ENCODE measurements at regions not wholly inside any gene's neighbourhood (a gene's known extent, or its start where the extent isn't known, plus 50 kb on each side); places are given as distances from the start of the nearest gene placed in this dataset.
"Not testable (repeated sequence)": the region's sequence is repeated elsewhere in the genome, so short reads cannot be mapped to it uniquely, and the experiment has no call there.

DNA sequence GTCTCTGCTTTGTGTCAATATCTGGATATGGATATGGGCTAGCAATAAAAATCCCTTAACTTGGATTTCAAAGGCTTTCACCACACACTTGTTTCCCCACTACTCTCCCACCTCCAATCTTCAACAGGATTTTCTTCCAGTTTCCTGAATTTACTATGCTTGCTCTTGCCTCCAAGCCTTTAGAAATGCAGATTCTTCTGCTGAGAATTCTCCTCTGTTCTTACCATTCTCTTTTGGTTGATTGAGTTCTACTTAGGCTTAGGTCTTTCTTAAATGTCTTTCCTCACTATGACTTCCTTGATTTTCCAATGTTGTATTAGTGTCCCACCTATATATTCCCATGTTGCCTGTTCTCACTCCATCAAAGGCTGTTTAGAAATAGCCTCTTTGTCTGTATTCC lies 1502.4 kb upstream of the TENM4 start:
- Histone ChIP-seq H3K27ac (no peak overlapping the region), H3K27me3 (no peaks in the 10 kb centered on the region), H3K4me1 (no peaks in the 10 kb centered on the region), H3K4me3 (no peak overlapping the region), H3K36me3 (no peaks in the 10 kb centered on the region), H3K9me3 (no peaks in the 10 kb centered on the region)
- ATAC-seq (ENCODE audit: low FRiP score in 2 of 2) (no peak), DNase-seq (no peak)
- TF ChIP-seq POLR2A (IDR thresholded peaks at IDR 0.05): no peak
- no peak for TF ChIP-seq POLR2AphosphoS5 (IDR thresholded peaks at IDR 0.05)
- no peak for TF ChIP-seq EP300 (IDR thresholded peaks at IDR 0.05)
- TF ChIP-seq, protein P1, sequence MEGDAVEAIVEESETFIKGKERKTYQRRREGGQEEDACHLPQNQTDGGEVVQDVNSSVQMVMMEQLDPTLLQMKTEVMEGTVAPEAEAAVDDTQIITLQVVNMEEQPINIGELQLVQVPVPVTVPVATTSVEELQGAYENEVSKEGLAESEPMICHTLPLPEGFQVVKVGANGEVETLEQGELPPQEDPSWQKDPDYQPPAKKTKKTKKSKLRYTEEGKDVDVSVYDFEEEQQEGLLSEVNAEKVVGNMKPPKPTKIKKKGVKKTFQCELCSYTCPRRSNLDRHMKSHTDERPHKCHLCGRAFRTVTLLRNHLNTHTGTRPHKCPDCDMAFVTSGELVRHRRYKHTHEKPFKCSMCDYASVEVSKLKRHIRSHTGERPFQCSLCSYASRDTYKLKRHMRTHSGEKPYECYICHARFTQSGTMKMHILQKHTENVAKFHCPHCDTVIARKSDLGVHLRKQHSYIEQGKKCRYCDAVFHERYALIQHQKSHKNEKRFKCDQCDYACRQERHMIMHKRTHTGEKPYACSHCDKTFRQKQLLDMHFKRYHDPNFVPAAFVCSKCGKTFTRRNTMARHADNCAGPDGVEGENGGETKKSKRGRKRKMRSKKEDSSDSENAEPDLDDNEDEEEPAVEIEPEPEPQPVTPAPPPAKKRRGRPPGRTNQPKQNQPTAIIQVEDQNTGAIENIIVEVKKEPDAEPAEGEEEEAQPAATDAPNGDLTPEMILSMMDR (IDR thresholded peaks at IDR 0.05): no peak

DNA sequence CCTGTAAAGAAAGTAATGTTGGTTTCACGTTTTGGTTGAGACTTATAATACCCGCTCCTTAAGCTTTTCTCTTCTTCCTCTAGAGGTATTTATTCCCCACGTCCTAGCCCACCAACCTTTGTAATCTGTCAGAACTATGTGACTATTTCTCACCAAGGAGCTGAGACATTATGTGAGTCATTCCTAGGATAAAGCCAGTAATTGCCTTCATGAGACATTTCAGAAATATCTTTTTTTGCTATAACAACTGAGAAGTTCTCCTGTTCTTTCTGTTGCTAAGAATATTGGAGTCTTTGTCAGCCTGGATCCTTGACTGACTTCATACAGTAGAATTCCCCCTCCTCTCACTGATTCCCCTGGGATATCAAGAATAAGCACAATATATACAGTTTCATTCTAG lies 1497.0 kb upstream of the TENM4 start:
- H3K27ac ChIP-seq: no peak overlapping the region
- H3K27me3 ChIP-seq: no peaks in the 10 kb centered on the region
- no peaks in the 10 kb centered on the region for H3K9me3 ChIP-seq
- no peak for TF ChIP-seq POLR2AphosphoS5 (IDR thresholded peaks at IDR 0.05)
- TF ChIP-seq EP300 (IDR thresholded peaks at IDR 0.05): no peak
- TF ChIP-seq, protein P1 (IDR thresholded peaks at IDR 0.05): no peak
- no peak for TF ChIP-seq POLR2A (IDR thresholded peaks at IDR 0.05)
- no peak overlapping the region for H3K4me3 ChIP-seq
- WGBS, 2 donors: 77 to 82% methylated on average over 3 of the region's 3 CpGs
- H3K4me1 ChIP-seq: no peaks in the 10 kb centered on the region
- DNase-seq: no peak
- no peak for ATAC-seq (ENCODE audit: low FRiP score in 2 of 2)
- no peaks in the 10 kb centered on the region for H3K36me3 ChIP-seq

DNA sequence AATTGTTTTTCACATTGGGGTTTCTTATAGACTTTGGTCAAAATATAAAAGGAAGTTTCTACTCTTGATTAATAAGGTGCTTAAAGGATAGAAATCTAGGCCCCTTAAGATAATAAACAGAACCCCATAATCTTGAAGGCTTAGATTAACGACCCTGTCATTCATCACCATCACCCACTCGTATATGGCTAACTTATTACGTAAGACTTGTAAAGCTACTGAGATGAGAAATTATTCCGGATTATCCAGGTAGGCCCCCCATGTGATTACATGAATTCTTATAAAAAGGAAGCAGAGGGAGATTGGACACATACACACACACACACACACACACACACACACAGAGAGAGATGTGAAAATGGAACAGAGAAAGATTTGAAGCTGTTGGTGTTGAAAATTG lies 1489.2 kb upstream of the TENM4 start:
- Histone ChIP-seq H3K4me3 (no peak overlapping the region), H3K9me3 (no peaks in the 10 kb centered on the region), H3K4me1 (no peaks in the 10 kb centered on the region), H3K27me3 (no peaks in the 10 kb centered on the region), H3K36me3 (no peaks in the 10 kb centered on the region), H3K27ac (no peak overlapping the region)
- WGBS, 2 donors: 78 to 87% methylated on average over 4 of the region's 4 CpGs
- DNase-seq: no peak
- TF ChIP-seq EP300 (IDR thresholded peaks at IDR 0.05) (no peak), POLR2A (IDR thresholded peaks at IDR 0.05) (no peak), POLR2AphosphoS5 (IDR thresholded peaks at IDR 0.05) (no peak)
- no peak for ATAC-seq (ENCODE audit: low FRiP score in 2 of 2)

DNA sequence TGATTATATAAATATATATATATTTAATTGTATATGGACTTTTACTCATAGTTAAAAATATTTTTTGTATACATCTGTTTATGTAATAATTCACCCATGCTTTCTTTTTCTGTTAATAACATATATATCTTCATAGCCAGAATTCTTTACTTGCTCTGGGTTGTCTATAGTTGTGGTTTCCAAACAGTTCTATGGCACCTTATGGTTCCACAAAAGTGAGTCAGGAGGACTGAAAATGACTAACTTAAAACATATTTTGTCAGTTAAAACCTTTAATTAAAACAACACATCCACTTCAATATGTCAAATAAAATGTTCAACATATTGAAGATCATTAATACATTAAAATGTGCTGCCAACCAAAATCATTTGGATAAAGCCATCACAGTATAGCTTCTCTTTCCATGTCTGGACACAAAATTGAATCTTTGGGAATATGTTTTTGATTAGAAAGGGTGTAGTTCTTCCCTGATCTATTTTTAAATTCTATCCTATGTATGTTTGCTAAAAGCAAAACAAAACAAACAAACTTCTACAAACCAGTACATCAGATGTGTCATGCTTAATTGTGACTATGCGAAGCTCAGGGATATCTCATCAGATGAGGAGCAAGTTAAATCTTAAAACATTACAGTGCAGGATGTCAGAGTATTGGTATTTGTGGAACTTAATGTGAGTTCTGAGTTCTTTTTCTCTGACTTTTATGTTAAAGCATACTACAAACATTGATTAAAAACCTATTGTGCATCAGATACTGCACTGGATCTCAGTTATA lies 1488.4 kb upstream of the TENM4 start:
- no peak overlapping the region for H3K27ac ChIP-seq
- 83 to 92% methylated on average over 1 of the region's 1 CpG for WGBS, 2 donors
- H3K4me1 ChIP-seq: no peaks in the 10 kb centered on the region
- H3K36me3 ChIP-seq: no peaks in the 10 kb centered on the region
- no peaks in the 10 kb centered on the region for H3K9me3 ChIP-seq
- no peak overlapping the region for H3K4me3 ChIP-seq
- ATAC-seq (ENCODE audit: low FRiP score in 2 of 2) (no peak), DNase-seq (no peak)
- TF ChIP-seq POLR2A (IDR thresholded peaks at IDR 0.05): no peak
- TF ChIP-seq EP300 (IDR thresholded peaks at IDR 0.05): no peak
- no peak for TF ChIP-seq POLR2AphosphoS5 (IDR thresholded peaks at IDR 0.05)
- TF ChIP-seq, protein P1 (IDR thresholded peaks at IDR 0.05): no peak
- H3K27me3 ChIP-seq: no peaks in the 10 kb centered on the region

DNA sequence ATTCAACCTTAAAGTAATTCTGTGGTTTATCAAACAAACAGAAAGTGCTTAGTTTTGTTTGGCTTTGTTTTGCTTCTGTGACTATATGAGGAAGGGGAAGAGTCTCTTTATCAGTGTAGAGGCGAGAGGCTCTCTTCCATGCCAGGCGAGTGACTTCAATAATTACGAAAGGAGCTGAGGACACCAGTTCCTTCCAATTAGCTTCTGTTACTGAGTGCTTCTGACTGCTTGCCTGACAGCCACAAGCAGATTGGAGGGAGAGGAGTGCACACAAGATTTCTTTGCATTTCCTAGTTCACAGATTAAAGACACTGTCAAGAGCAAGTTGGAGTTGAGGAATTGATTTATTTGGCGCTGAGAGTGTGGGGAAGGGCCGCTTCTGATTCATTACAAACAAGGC lies 1484.5 kb upstream of the TENM4 start:
- TF ChIP-seq POLR2A (IDR thresholded peaks at IDR 0.05) (no peak), POLR2AphosphoS5 (IDR thresholded peaks at IDR 0.05) (no peak), EP300 (IDR thresholded peaks at IDR 0.05) (no peak)
- TF ChIP-seq, protein P1 (IDR thresholded peaks at IDR 0.05): no peak
- no peaks in the 10 kb centered on the region for H3K27me3 ChIP-seq
- H3K9me3 ChIP-seq: no peaks in the 10 kb centered on the region
- H3K27ac ChIP-seq: no peak overlapping the region
- H3K4me3 ChIP-seq: no peak overlapping the region
- DNase-seq (no peak), ATAC-seq (ENCODE audit: low FRiP score in 2 of 2) (no peak)
- H3K4me1 ChIP-seq: no peaks in the 10 kb centered on the region
- 74 to 75% methylated on average over 5 of the region's 5 CpGs for WGBS, 2 donors
- H3K36me3 ChIP-seq: no peaks in the 10 kb centered on the region

DNA sequence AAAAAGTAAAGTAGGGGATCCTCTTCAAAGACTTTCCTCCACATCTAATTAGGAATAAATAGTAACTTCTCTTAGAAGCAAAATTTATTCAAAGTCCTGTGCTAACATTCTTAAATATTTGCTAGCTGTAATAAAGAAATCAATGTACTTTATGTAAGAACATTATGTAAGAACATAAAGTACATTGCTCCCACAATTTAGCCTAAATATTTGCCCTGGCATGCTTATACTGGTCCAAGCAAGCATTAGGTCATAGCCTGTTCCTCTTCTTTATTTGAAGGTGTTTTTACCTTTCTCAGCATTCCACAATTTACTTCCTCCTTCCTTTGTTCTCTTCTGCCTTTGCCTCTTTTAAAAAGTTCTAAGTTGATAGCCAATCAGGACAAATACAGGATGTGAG lies 1480.5 kb upstream of the TENM4 start:
- not testable (repeated sequence) for H3K27ac ChIP-seq; H3K4me1 ChIP-seq; H3K9me3 ChIP-seq; ATAC-seq (ENCODE audit: low FRiP score in 2 of 2); H3K27me3 ChIP-seq; DNase-seq; H3K4me3 ChIP-seq; H3K36me3 ChIP-seq
